SW 1271 (cell line): ENCODE measurements at regions not wholly inside any gene's neighbourhood (a gene's known extent, or its start where the extent isn't known, plus 50 kb on each side); places are given as distances from the start of the nearest gene placed in this dataset.

Experiments used
- DNase-seq, 2 experiments: peaks; one replicate each; lab custom pipeline; 2025; lab: John Stamatoyannopoulos, UW

GRCh38 chr20:52577696-52578095 lies 386.1 kb upstream of the ZFP64 start:
- no peak for DNase-seq

DNA sequence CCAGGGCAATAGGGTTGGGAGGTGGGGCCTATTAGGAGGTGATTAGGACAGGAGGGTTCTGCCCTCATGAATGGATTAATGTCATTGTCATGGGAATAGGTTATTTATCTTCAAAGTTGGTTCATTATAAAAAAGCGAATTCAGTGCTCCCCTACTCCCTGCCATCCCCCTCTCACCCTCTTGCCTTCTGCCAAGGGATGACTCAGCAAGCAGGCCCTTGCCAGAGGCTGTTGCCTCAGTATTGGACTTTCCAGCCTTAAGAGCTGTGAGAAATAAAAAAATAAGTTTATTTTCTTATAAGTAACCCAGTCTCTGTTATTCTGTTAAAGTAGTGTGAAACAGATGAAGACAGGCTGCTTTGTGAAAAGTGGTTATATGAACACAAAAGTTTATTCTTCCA lies 381.1 kb upstream of the ZFP64 start:
- no peak for DNase-seq

GRCh38 chr20:52569201-52569600 lies 377.6 kb upstream of the ZFP64 start:
- no peak for DNase-seq

GRCh38 chr20:52565614-52566013 lies 374.0 kb upstream of the ZFP64 start:
- no peak for DNase-seq

GRCh38 chr20:52564594-52564993 lies 373.0 kb upstream of the ZFP64 start:
- DNase-seq = no peak

- DNase-seq = peak in 1 of 2 experiments; percentile 15
Observed at GRCh38 chr20:52552181-52552872, 360.7 kb upstream of the ZFP64 start.

DNA sequence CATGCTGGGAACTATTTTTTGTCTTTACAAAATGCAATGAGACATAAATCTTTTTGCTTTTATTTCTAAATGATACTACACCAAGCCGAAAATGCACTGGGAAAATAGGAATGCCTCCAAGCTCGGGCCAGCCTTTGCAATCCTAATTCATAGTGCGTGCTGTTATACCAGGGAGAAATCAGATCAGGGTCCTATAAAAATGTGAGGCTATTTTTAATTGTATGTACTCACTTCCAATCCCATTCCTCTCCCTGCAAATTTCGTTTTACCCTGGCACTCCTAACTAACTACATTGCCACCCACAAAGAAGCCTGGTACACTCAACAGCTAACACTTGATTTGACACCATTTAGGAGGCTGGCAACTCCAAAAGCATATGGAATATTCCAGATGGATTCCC lies 350.6 kb upstream of the ZFP64 start:
- DNase-seq = no peak

DNA sequence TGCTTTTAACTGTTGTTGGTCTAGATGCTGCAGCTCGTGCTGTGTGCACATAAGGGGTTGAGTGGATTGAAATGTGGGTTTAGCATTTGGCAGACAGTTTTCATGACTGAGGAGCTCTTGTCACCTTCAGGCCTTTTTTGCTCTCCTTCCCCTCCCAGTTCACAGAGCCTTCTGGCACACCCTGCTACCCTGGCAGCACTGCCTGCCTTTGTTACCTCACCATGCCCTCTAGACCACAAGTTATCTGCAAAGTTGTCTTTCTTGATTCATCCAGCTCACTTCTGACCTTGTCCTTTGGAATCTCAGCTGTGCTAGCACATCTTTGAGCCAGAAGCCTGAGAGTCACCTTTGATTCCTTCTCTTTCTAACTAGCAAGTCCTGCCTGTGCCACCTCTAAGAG lies 348.9 kb upstream of the ZFP64 start:
- no peak for DNase-seq

GRCh38 chr20:52539891-52540290 lies 348.3 kb upstream of the ZFP64 start:
- no peak for DNase-seq

DNA sequence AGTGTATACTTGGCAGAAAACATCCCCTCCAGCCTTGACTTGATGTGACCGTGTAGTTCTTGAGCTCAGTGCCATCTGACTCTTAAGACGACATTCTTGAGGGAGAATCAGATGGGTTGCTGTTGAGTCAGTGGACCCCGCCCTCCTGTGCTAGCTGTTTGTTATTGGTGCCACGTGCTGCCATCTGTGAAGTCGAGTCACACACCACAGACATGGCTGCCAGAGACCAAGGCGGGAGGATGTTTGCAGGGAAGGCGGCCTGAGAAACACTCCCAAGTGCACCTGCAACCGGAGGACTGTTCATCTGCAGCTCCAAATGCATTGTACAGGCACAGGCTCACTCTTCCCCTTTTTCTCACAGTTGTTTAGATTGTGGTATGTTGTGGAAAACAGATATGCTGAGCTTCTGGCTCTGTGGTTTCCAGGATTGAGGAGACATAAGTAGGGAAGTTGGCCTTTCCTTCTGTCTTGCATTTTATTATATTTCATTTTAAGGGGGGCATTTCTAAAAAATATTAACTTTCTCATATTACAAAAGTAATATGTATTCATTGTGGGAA lies 345.3 kb upstream of the ZFP64 start:
- no peak for DNase-seq

DNA sequence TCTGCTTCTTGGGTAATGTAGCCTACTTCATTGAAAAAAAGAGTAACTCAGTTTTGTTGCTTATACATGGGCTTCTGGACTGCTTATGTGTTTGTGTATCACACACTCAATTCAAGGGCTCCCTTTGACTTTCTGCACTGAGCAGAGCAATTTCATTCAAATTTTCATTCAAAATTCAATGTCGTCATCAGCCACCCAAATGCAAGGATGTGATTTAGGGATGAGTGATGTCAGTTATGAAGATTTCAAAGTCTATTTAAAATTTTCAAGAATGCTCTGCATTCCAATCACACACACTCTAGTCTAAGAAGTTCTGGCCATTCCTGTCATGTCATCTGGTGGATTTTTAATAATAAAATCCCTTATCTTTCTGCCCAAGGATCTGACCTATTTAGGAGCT lies 344.5 kb upstream of the ZFP64 start:
- no peak for DNase-seq

GRCh38 chr20:52534616-52535015 lies 343.0 kb upstream of the ZFP64 start:
- no peak for DNase-seq

- no peak for DNase-seq
Observed at GRCh38 chr20:52533401-52533800, 341.8 kb upstream of the ZFP64 start.

DNA sequence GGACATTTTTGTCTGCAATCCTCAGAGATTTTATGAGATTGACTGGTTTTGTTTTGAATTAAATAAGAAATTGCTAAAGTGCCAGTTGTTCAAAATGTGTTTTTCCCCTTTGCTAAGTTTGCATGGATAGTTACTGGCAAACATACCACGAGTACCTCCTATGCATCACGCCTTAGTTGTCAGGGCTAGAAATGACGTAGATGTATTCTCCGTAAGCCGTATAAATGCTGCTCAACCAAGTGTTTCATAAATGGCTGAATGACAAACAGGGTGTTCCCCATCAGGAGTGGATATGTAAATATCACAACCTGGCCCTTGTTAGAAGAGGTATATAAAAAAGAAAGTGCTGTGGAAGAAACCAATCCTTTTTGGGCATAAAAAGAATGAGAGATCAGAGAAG lies 341.1 kb upstream of the ZFP64 start:
- no peak for DNase-seq

DNA sequence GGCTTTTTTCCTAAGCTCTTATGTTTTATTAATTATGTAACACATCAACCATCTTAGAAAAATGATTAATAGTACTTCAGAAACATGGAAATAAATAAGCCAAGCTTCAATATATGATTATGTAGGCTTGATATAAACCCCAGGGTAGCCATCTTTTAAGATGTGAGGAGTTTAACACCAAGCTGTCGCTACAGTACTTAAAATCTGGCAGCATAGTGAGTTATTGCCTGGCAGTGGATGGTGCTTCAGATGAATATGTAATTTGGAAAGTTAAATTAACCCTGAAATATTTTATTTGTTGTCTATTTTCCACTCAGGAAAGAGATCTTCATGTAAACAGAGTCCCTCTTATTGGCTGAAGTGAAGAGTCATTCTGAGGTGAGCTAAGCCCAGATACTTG lies 339.0 kb upstream of the ZFP64 start:
- DNase-seq = no peak

- no peak for DNase-seq
Observed at GRCh38 chr20:52529826-52530225, 338.2 kb upstream of the ZFP64 start.

- no peak for DNase-seq
Observed at GRCh38 chr20:52524861-52525260, 333.3 kb upstream of the ZFP64 start.

- DNase-seq = no peak
Observed at GRCh38 chr20:52518735-52519134, 327.2 kb upstream of the ZFP64 start.

DNA sequence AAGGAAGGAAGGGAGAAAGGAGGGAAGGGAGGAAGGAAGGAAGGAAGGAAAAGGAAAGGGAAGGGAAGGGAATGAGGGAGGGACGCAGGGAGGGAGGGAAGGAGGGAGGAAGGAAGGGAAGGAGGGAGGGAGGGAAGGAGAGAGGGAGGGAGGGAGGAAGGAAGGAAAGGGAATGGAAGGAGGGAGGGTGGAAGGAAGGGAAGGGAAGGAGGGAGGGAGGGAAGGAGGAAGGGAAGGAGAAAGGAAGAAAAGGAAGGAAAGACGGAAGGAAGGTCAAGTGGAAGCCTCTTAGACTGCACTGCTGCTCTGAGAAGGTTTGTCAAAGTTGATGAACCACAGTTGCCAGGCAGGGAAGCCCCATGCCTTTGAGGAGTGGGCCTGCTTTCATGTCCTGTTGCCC lies 324.3 kb upstream of the ZFP64 start:
- DNase-seq = no peak

GRCh38 chr20:52500157-52500556 lies 308.6 kb upstream of the ZFP64 start:
- DNase-seq = no peak

GRCh38 chr20:52497731-52498130 lies 306.2 kb upstream of the ZFP64 start:
- no peak for DNase-seq

GRCh38 chr20:52496191-52496590 lies 304.6 kb upstream of the ZFP64 start:
- DNase-seq = no peak

- no peak for DNase-seq
Observed at GRCh38 chr20:52494244-52494643, 302.7 kb upstream of the ZFP64 start.

DNA sequence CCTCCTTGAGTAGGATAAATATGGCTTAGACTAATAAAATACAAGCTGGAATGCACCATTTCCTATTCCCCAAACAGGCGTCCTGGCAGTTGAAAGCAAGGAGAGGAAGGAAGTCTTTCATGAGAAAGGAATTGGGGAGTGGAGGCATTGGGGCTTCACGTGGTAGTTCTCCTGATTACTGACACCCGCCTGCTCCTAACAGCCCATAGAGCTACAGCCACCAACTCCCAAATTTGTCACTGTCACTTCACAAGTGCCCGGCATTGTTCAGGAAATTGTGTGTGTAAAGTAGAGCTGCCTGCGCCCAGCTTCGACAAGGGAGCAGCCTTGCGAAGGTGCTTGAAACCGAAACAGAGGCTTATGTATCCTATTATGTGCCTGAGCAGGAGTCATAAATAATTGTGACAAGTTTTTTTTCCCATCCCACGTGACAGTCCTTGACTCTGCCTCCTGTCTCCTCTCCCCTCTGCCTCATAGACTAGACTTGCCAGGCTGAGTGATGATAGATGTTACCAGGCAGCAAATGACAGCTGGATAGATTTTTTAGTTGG lies 301.7 kb upstream of the ZFP64 start:
- peak in 1 of 2 experiments; percentile 17 for DNase-seq
